Jurkat, Clone E6-1 (cell line): ENCODE measurements at regions not wholly inside any gene's neighbourhood (a gene's known extent, or its start where the extent isn't known, plus 50 kb on each side); places are given as distances from the start of the nearest gene placed in this dataset.

ENCODE experiments used
- DNase-seq: peaks from one replicate; pipeline ENCODE4 v3.0.0-alpha.2; 2011; ENCODE audit warnings: low read depth, low spot score
- H3K4me3 ChIP-seq: 2 replicates; pipeline ENCODE4 v1.5.1; 2011; ENCODE audit warnings: mild to moderate bottlenecking, low read length, control low read depth, moderate library complexity

GRCh38 chr12:67001251-67001650 lies 267.9 kb upstream of the CAND1 start:
- no peak overlapping the region for H3K4me3 ChIP-seq
- no peak for DNase-seq

DNA sequence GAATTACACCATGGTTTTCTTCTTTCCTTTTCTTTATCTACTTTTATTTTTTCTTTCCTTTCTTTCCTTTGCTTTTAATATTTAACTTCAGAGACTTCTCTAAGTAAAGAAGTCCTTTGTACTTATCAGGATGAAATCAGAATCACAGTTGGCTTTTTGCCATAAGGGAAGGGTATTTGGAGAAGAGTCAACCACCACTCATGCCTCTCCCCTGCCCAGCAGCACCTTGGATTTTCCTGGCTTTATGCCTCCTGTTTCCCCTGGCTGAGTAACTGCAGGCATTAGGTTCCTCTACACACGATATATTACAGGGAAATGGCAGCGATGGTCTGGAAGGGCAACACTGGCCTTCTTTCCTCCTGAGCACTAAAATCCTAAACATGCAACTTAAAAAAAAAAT lies 266.4 kb upstream of the CAND1 start:
- no peak overlapping the region for H3K4me3 ChIP-seq
- no peak for DNase-seq

DNA sequence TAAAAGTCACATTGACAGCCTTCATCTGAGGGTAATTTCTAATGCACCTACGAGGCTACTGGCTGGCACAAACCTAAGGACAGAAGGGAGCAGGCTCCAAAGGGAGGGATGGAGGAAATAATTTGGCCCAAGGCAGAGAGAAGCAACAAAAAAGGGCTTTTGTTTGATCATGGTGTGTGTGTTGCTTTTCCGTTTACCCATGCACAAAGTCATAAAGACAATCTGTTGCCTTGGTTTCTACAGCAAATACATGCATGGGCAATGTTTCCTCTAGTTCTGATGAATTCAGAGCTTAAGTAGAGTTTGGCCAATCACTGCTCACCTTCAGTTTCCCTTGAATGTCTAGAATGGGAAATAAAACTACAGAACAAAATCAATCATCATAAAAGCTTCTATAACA lies 262.5 kb upstream of the CAND1 start:
- H3K4me3 ChIP-seq = no peak overlapping the region
- no peak for DNase-seq

GRCh38 chr12:67014642-67015041 lies 254.5 kb upstream of the CAND1 start:
- H3K4me3 ChIP-seq = no peak overlapping the region
- no peak for DNase-seq

- no peak for DNase-seq
- no peak overlapping the region for H3K4me3 ChIP-seq
Measured at GRCh38 chr12:67018105-67018504, 251.1 kb upstream of the CAND1 start.

GRCh38 chr12:67019070-67019469 lies 250.1 kb upstream of the CAND1 start:
- no peak overlapping the region for H3K4me3 ChIP-seq
- DNase-seq = no peak

DNA sequence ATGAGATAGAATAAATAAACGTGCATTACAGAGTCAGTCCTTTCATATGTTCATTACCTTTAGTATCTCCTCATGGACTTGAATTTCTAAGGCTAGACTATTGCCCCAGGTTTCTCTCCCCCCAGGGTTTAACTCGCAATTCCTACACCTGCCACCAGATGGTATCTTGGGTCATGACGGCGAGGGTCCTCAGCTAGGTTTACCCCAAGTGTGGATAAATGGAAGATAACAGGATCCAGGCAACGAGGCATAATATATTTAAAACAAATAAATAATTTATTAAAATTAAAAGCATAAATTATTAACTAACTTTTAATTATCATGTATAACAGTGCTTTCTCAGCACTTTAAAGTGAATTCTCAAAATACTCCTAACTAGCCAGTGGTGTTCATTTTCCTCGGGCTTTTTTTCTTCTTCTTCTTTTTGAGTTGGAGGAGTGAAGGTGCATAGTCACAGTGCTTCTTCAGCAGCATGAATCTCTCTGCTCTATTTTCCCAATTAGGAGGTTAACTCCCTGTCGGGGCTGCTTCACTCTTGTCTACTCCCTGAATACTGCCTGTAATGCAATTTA lies 243.5 kb upstream of the CAND1 start:
- peak; percentile 18 for DNase-seq
- H3K4me3 ChIP-seq = no peak overlapping the region

GRCh38 chr12:67026487-67027246 lies 242.5 kb upstream of the CAND1 start:
- H3K4me3 ChIP-seq = no peak overlapping the region
- no peak for DNase-seq

DNA sequence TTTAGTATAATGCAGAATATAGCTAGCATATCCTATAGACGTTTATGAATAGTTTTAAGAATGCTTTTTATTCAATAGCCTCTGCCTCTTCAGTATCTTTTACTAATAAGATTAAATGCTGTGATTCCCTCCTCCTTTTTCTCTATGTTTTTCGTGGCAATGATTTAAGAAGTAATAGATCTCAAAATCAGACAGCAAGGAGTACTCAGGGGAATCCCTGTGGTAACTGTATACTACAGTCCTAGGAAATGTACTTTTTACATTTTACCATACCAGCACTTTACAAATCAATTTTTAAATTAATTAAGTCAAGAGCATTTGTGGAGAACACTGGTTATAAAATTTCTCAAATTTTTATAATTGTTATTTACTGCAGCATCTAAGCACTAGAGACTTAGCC lies 240.6 kb upstream of the CAND1 start:
- DNase-seq = no peak
- no peak overlapping the region for H3K4me3 ChIP-seq

GRCh38 chr12:67034110-67034879 lies 234.9 kb upstream of the CAND1 start:
- DNase-seq = no peak
- no peak overlapping the region for H3K4me3 ChIP-seq

GRCh38 chr12:67035121-67035520 lies 234.0 kb upstream of the CAND1 start:
- no peak for DNase-seq
- no peak overlapping the region for H3K4me3 ChIP-seq

- H3K4me3 ChIP-seq = no peak overlapping the region
- DNase-seq = no peak
Measured at GRCh38 chr12:67038486-67038885, 230.7 kb upstream of the CAND1 start.

GRCh38 chr12:67039995-67040860 lies 228.9 kb upstream of the CAND1 start:
- H3K4me3 ChIP-seq = no peak overlapping the region
- no peak for DNase-seq

GRCh38 chr12:67040861-67041137 lies 228.4 kb upstream of the CAND1 start:
- no peak overlapping the region for H3K4me3 ChIP-seq
- no peak for DNase-seq

DNA sequence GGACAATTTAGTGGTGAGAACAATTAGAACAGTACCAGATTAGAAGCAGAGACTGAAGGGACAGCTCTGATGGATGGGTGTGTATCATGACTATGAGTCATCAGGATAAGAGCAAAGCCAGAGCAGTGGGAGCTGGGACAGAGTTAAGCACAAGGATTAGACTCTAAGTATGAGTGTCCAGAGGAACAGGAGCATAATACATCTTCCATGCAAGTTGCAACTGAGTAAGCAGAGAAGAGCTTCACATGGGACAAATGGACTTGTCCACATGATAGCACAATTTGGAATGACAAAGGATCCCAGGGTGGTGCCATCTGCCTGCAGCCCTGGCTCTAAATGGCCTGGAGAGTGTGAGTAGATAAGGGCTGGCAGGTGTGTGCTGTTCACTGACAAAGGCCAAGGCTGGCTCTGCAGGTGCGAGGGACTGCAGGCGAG lies 226.4 kb upstream of the CAND1 start:
- no peak overlapping the region for H3K4me3 ChIP-seq
- DNase-seq = no peak

- DNase-seq = no peak
- no peak overlapping the region for H3K4me3 ChIP-seq
Measured at GRCh38 chr12:67043771-67044170, 225.4 kb upstream of the CAND1 start.

GRCh38 chr12:67045650-67046049 lies 223.5 kb upstream of the CAND1 start:
- no peak overlapping the region for H3K4me3 ChIP-seq
- DNase-seq = no peak

DNA sequence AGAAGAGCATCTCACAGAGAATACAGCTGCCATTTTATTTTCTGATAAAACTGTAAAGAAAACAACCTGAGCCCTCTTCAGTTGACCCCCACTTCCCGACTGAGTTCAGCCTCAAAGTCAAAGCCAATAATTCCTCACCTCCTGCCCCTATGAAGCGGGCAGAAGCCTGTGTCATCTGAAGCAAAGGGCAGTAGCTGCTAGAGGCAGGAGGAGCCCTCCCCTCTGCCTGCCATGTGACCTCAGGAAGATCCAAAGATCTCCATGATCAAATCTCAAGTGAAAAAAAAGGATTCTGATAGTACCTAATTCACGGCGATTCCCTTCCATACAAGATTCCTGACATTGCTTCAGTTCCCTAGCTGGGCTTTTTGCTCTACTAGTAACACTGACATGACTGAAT lies 223.1 kb upstream of the CAND1 start:
- DNase-seq = no peak
- H3K4me3 ChIP-seq = no peak overlapping the region

DNA sequence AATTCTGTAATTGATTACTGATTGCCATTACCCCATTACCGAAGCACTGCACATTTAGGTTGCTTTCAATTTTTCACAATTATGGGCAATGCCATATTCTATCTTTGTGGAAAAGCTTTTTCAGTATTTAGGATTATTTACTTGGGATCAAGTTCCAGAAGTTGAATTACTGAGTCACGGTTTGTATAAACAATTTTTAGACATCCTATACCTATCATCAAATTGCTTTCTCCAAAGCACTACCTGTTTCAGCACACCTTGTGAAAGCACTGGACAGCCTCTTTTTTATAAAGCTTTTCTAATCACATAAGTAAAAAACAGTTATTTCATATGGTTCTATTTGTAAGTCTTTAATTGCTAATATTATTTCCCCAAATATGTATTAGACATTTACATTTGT lies 221.5 kb upstream of the CAND1 start:
- DNase-seq = no peak
- H3K4me3 ChIP-seq = no peak overlapping the region

- no peak overlapping the region for H3K4me3 ChIP-seq
- no peak for DNase-seq
Measured at GRCh38 chr12:67048371-67048770, 220.8 kb upstream of the CAND1 start.
